ENCODE measurements at regions not wholly inside any gene's neighbourhood (a gene's known extent, or its start where the extent isn't known, plus 50 kb on each side); places are given as distances from the start of the nearest gene placed in this dataset.

DNA sequence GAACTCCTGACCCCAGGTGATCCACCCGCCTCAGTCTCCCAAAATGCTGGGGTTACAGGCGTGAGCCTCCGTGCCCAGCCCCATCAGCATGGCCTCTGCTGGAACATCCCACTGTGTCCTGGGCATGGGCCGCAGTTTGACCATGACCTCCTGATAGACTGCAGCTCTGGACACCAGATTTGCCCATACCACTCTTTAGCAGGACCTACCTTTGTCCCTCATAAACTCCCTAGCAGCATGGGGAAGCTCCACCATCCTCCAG, 92.6 kb downstream of the MYCN start:
- H3K27ac Mint-ChIP-seq (ENCODE audit: unreplicated experiment) = no peak overlapping the region
- peaks cover 1% of the 10 kb centered on the region for H3K27me3 Mint-ChIP-seq (ENCODE audit: unreplicated experiment)
- peaks cover 3% of the 10 kb centered on the region for H3K9me3 Mint-ChIP-seq (ENCODE audit: unreplicated experiment)
- peaks cover 3% of the 10 kb centered on the region for H3K36me3 Mint-ChIP-seq (ENCODE audit: unreplicated experiment)
- no peak overlapping the region for H3K4me3 Mint-ChIP-seq (ENCODE audit: unreplicated experiment)
- H3K4me1 Mint-ChIP-seq (ENCODE audit: low read depth, unreplicated experiment) = peaks cover 15% of the 10 kb centered on the region
- DNase-seq = no peak
- TF ChIP-seq, protein P1, sequence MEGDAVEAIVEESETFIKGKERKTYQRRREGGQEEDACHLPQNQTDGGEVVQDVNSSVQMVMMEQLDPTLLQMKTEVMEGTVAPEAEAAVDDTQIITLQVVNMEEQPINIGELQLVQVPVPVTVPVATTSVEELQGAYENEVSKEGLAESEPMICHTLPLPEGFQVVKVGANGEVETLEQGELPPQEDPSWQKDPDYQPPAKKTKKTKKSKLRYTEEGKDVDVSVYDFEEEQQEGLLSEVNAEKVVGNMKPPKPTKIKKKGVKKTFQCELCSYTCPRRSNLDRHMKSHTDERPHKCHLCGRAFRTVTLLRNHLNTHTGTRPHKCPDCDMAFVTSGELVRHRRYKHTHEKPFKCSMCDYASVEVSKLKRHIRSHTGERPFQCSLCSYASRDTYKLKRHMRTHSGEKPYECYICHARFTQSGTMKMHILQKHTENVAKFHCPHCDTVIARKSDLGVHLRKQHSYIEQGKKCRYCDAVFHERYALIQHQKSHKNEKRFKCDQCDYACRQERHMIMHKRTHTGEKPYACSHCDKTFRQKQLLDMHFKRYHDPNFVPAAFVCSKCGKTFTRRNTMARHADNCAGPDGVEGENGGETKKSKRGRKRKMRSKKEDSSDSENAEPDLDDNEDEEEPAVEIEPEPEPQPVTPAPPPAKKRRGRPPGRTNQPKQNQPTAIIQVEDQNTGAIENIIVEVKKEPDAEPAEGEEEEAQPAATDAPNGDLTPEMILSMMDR (IDR thresholded peaks at IDR 0.05; ENCODE audit: partially characterized antibody, unreplicated experiment) = no peak

DNA sequence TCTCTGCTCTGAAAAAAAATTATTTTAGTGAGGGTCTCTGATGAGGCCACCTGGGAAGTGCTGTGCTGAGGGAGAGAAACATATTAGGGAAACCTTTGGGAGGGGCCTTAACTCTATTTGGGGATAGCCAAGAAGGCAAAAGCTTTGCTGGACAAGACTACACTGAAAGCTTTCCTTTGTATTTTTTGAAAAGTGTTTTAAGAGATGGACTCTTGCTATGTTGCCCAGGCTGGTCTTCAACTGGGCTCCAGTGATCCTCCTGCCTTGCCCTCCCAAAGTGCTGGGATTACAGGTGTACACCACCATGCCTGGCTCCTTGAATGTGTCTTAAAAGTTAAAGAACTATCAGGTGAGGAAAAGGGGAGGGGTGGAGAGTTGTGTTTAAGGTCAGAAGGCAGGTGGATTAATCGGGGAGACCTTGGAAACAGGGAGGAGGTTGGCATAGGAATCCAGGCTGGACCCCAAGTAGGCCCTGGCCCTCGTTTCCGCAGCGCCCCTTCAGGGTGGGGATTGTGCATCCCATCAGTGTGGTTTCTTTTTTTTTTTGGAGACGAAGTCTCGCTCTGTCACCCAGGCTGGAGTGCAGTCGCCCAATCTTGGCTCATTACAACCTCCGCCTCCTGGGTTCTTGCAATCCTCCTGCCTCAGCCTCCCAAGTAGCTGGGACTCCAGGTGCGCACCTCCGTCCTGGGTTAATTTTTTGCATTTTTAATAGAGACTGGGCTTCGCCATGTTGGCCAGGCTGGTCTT, 92.1 kb downstream of the MYCN start:
- Mint-ChIP-seq H3K4me3 (ENCODE audit: unreplicated experiment) (no peak overlapping the region), H3K36me3 (ENCODE audit: unreplicated experiment) (peaks cover 3% of the 10 kb centered on the region), H3K4me1 (ENCODE audit: low read depth, unreplicated experiment) (peaks cover 10% of the 10 kb centered on the region), H3K9me3 (ENCODE audit: unreplicated experiment) (peaks cover 3% of the 10 kb centered on the region), H3K27ac (ENCODE audit: unreplicated experiment) (no peak overlapping the region), H3K27me3 (ENCODE audit: unreplicated experiment) (peaks cover 1% of the 10 kb centered on the region)
- no peak for DNase-seq
- TF ChIP-seq, protein P1 (IDR thresholded peaks at IDR 0.05; ENCODE audit: partially characterized antibody, unreplicated experiment) = no peak

DNA sequence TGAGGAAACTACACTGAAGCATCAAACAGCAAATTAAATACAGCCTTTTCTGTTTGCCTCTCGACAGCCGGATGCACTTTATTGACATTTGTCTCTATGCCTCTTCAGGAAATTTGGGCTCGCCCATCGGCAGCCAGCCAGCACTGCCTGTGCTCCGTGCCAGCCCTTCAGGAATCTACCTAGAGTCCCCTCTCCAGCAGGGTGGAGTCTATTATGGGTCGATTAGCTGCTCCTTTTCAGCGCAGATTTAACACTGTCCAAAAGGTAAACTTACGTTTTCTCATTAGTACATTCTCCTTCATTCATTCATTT, 91.5 kb downstream of the MYCN start:
- Mint-ChIP-seq H3K4me3 (ENCODE audit: unreplicated experiment) (no peak overlapping the region), H3K36me3 (ENCODE audit: unreplicated experiment) (peaks cover 3% of the 10 kb centered on the region), H3K27me3 (ENCODE audit: unreplicated experiment) (peaks cover 1% of the 10 kb centered on the region), H3K4me1 (ENCODE audit: low read depth, unreplicated experiment) (peaks cover 4% of the 10 kb centered on the region), H3K9me3 (ENCODE audit: unreplicated experiment) (peaks cover 2% of the 10 kb centered on the region), H3K27ac (ENCODE audit: unreplicated experiment) (no peak overlapping the region)
- TF ChIP-seq, protein P1 (IDR thresholded peaks at IDR 0.05; ENCODE audit: partially characterized antibody, unreplicated experiment) = no peak
- DNase-seq = no peak

DNA sequence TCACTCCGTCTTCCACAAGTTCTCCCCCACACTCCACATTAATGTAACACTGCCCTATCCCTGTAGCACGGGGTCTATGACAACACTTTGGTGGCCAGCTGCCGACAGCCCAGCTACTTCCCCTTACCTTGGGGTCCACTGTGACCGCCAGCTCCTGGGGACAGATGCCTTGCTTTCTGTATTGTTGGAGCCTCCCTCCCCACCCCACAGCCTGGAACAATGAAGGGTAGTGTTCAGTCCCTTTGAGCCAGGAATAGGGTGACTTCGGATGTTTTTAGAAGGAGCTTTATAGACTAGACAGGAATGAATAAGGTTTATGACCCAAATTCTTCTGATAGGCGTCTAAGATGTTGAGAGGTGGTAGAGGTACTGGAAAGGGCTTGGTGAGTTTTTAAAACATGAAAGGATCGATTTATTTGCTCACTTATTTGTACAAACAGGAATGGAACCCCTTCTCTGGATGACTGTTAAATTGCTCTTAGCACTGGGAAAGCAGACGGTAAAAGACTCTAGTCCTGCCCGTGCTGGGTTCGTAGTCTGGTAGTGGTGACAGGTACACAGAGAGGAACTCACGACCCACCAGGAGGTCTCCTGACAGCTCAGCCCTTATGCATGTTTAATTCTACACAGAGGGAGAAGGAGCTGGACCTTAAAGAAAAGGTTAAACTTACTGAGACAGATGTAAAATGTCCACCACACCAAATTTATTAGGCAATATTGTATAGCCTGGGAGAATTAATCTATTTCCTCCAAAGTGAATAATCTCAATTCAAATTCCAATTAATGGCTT, 90.9 kb downstream of the MYCN start:
- TF ChIP-seq, protein P1 (IDR thresholded peaks at IDR 0.05; ENCODE audit: partially characterized antibody, unreplicated experiment) = no peak
- H3K9me3 Mint-ChIP-seq (ENCODE audit: unreplicated experiment) = peaks cover 2% of the 10 kb centered on the region
- H3K4me1 Mint-ChIP-seq (ENCODE audit: low read depth, unreplicated experiment) = peaks cover 4% of the 10 kb centered on the region
- no peak overlapping the region for H3K27ac Mint-ChIP-seq (ENCODE audit: unreplicated experiment)
- peaks cover 3% of the 10 kb centered on the region for H3K36me3 Mint-ChIP-seq (ENCODE audit: unreplicated experiment)
- H3K27me3 Mint-ChIP-seq (ENCODE audit: unreplicated experiment) = peaks cover 1% of the 10 kb centered on the region
- H3K4me3 Mint-ChIP-seq (ENCODE audit: unreplicated experiment) = no peak overlapping the region
- no peak for DNase-seq
